Fibroblast of lung (primary cell): ENCODE measurements at regions not wholly inside any gene's neighbourhood (a gene's known extent, or its start where the extent isn't known, plus 50 kb on each side); places are given as distances from the start of the nearest gene placed in this dataset.

Source experiments
- DNase-seq, 2 donors: peaks; one replicate each; pipeline versions ENCODE4 v3.0.0 to v3.0.0-alpha.2; 2010; ENCODE audit warnings: low read depth in 2 of 2
- H2AFZ ChIP-seq: 2 replicates; pipeline ENCODE4 v1.5.1; 2012; ENCODE audit warnings: low read length, control low read depth, inconsistent platforms
- H3K27ac ChIP-seq: 2 replicates; pipeline ENCODE4 v1.5.1; 2011; ENCODE audit warnings: low read length, control low read depth; ENCODE audit not compliant: insufficient read depth
- H3K27me3 ChIP-seq: 2 replicates; pipeline ENCODE4 v1.5.1; 2011; ENCODE audit warnings: mild to moderate bottlenecking, low read length; ENCODE audit not compliant: control insufficient read depth, insufficient read depth
- H3K36me3 ChIP-seq: 2 replicates; pipeline ENCODE4 v1.5.1; 2011; ENCODE audit warnings: low read length; ENCODE audit not compliant: control insufficient read depth, insufficient read depth
- H3K4me1 ChIP-seq: 2 replicates; pipeline ENCODE4 v1.5.1; 2011; ENCODE audit warnings: low read length; ENCODE audit not compliant: control insufficient read depth, insufficient read depth; ENCODE audit errors: extremely low read depth
- H3K4me2 ChIP-seq: 2 replicates; pipeline ENCODE4 v1.5.1; 2011; ENCODE audit warnings: low read length, control low read depth; ENCODE audit not compliant: insufficient read depth; ENCODE audit errors: extremely low read depth
- H3K4me3 ChIP-seq, 4 experiments: fragments of 200-600 bp in 1 of 4; sonication (generic) in 1 of 4; replicated peaks in 1 of 4; 2 replicates each; pipeline ENCODE4 v1.5.1; 2011 to 2016; ENCODE audit warnings: low read length in 4 of 4, low read depth in 3 of 4, mild to moderate bottlenecking in 3 of 4, control low read depth in 2 of 4, inconsistent platforms in 1 of 4, mixed read lengths in 1 of 4; ENCODE audit not compliant: insufficient read depth in 1 of 4; ENCODE audit errors: control extremely low read depth in 1 of 4
- H3K79me2 ChIP-seq: 2 replicates; pipeline ENCODE4 v1.5.1; 2012; ENCODE audit warnings: mild to moderate bottlenecking, low read length, inconsistent platforms; ENCODE audit not compliant: control insufficient read depth, insufficient read depth
- H3K9ac ChIP-seq: 2 replicates; pipeline ENCODE4 v1.5.1; 2011; ENCODE audit warnings: mild to moderate bottlenecking, low read length, control low read depth; ENCODE audit not compliant: insufficient read depth
- H3K9me3 ChIP-seq: 2 replicates; pipeline ENCODE4 v1.5.1; 2012; ENCODE audit warnings: low read depth, low read length; ENCODE audit not compliant: control insufficient read depth, insufficient read depth
- H4K20me1 ChIP-seq: 2 replicates; pipeline ENCODE4 v1.5.1; 2011; ENCODE audit warnings: low read length; ENCODE audit not compliant: control insufficient read depth, insufficient read depth; ENCODE audit errors: extremely low read depth
- EZH2 ChIP-seq: IDR thresholded peaks from 2 replicates; pipeline ENCODE4 v1.5.1; 2012; ENCODE audit warnings: low read length, control low read depth, mild to moderate bottlenecking; ENCODE audit errors: missing control alignments
- TF ChIP-seq, protein P1 (sequence below), 2 donors: IDR thresholded peaks in 1 of 2; conservative IDR thresholded peaks in 1 of 2; 1 replicate in 1 of 2; 2 replicates in 1 of 2; pipeline ENCODE4 v1.5.1; 2011 to 2012; ENCODE audit warnings: low read length in 2 of 2, control low read depth in 1 of 2, inconsistent platforms in 1 of 2, low read depth in 1 of 2, mild to moderate bottlenecking in 1 of 2

GRCh38 chr1:238898856-238899255, 487.5 kb upstream of the CHRM3 start:
- TF ChIP-seq, protein P1, sequence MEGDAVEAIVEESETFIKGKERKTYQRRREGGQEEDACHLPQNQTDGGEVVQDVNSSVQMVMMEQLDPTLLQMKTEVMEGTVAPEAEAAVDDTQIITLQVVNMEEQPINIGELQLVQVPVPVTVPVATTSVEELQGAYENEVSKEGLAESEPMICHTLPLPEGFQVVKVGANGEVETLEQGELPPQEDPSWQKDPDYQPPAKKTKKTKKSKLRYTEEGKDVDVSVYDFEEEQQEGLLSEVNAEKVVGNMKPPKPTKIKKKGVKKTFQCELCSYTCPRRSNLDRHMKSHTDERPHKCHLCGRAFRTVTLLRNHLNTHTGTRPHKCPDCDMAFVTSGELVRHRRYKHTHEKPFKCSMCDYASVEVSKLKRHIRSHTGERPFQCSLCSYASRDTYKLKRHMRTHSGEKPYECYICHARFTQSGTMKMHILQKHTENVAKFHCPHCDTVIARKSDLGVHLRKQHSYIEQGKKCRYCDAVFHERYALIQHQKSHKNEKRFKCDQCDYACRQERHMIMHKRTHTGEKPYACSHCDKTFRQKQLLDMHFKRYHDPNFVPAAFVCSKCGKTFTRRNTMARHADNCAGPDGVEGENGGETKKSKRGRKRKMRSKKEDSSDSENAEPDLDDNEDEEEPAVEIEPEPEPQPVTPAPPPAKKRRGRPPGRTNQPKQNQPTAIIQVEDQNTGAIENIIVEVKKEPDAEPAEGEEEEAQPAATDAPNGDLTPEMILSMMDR (conservative IDR thresholded peaks at IDR 0.05 in 1 of 2, IDR thresholded peaks at IDR 0.05 in 1 of 2; ENCODE audit: low read depth in 1 of 2, low read length in 2 of 2): no peak
- Histone ChIP-seq H3K9me3 (no peaks in the 10 kb centered on the region), H3K27ac (no peak overlapping the region), H2AFZ (no peak overlapping the region), H3K79me2 (no peaks in the 10 kb centered on the region), H3K27me3 (no peaks in the 10 kb centered on the region), H3K9ac (no peak overlapping the region), H3K4me1 (no peaks in the 10 kb centered on the region), H4K20me1 (no peaks in the 10 kb centered on the region), H3K36me3 (no peaks in the 10 kb centered on the region), H3K4me3 (no peak overlapping the region), H3K4me2 (no peak overlapping the region)
- peak in 1 of 2 donors; percentile 58 for DNase-seq

DNA sequence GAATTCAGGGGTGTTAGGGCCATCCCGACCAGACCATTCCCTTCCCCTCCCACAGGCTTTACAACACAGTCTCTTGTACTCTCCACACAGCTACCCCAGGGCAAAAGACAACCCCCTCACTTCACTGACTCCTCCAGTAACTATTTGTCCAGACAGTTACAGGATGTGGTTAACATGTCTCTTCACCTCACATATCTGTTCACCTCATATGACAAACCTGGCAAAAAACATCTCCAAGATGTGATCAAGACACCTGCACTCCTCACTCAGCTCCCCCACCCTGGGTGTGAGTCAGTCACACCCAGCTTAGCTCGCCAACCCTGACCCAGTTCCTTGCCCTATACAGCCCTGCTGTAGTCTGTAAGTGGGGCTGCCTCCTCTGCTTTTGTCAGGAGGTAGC, 490.5 kb upstream of the CHRM3 start:
- Histone ChIP-seq H3K4me3 (no peak overlapping the region), H3K36me3 (no peaks in the 10 kb centered on the region), H3K4me1 (no peaks in the 10 kb centered on the region), H3K9ac (no peak overlapping the region), H4K20me1 (no peaks in the 10 kb centered on the region), H3K27ac (no peak overlapping the region), H2AFZ (no peak overlapping the region), H3K4me2 (no peak overlapping the region), H3K79me2 (no peaks in the 10 kb centered on the region), H3K27me3 (no peaks in the 10 kb centered on the region), H3K9me3 (no peaks in the 10 kb centered on the region)
- no peak for TF ChIP-seq EZH2
- TF ChIP-seq, protein P1 (conservative IDR thresholded peaks at IDR 0.05 in 1 of 2, IDR thresholded peaks at IDR 0.05 in 1 of 2; ENCODE audit: low read depth in 1 of 2, low read length in 2 of 2): no peak
- peak in 1 of 2 donors; percentile 49 for DNase-seq

DNA sequence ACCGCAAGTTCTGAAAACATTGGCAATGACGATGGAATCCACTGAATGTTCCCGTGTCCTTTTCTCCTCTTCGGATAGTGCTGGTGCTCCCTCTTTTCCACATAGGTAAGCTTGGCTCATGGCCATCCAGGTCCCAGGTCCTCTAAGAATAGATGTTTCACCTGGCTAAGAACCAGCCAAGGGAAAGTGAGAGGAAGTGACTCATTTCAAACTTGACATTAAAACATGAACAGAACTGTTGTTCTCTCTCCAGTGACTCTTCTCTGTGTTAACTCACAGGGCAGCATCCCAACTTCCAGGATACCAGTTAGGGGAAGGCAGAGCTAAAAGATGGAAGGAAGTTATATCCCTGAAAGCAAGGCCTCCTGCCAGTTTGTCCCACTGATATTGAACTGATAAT, 493.8 kb upstream of the CHRM3 start:
- no peak overlapping the region for H3K27ac ChIP-seq
- H3K79me2 ChIP-seq: no peaks in the 10 kb centered on the region
- no peaks in the 10 kb centered on the region for H3K9me3 ChIP-seq
- no peak overlapping the region for H3K4me2 ChIP-seq
- no peaks in the 10 kb centered on the region for H3K4me1 ChIP-seq
- no peak overlapping the region for H2AFZ ChIP-seq
- H4K20me1 ChIP-seq: no peaks in the 10 kb centered on the region
- no peaks in the 10 kb centered on the region for H3K36me3 ChIP-seq
- H3K4me3 ChIP-seq: no peak overlapping the region
- TF ChIP-seq, protein P1 (conservative IDR thresholded peaks at IDR 0.05 in 1 of 2, IDR thresholded peaks at IDR 0.05 in 1 of 2; ENCODE audit: low read depth in 1 of 2, low read length in 2 of 2): no peak
- no peak for TF ChIP-seq EZH2
- no peak overlapping the region for H3K9ac ChIP-seq
- no peaks in the 10 kb centered on the region for H3K27me3 ChIP-seq
- DNase-seq: peak in 1 of 2 donors; percentile 56
